ENCODE measurements at regions not wholly inside any gene's neighbourhood (a gene's known extent, or its start where the extent isn't known, plus 50 kb on each side); places are given as distances from the start of the nearest gene placed in this dataset.

DNA sequence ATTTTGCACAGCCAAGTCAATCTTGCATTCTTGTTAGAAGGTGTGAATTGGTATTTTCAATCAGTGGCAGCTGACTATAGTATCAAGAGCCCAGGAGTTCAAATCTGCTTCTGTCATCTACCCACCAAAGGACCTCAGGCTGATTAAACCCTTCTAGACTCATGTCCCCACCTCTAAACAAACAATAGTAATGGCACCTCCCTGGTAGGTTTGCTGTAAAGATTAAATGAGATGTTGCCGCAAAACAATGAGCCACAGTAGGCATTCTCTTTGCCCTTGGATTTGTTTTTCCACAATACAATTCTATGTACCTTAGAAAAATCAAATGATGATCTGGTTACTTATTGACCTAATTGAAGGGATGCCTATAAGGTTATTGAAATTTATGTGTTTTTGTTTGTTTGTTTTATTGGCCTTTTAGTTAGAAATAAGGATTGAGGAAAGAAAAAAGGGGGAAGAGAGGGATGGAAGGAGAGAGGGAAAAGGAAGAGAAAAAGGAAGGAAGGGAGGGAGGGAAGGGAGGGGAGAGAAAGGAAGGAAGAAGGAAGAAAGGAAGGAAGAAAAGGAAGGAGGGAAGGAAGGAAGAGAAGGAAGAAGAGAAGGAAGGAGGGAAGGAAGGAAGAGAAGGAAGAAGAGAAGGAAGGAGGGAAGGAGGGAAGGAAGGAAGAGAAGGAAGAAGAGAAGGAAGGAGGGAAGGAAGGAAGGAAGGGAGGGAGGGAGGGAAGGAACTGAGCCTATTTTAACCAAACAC, 110.7 kb downstream of the ETS2 start:
- no peak for TF ChIP-seq EZH2 (IDR thresholded peaks at IDR 0.05; ENCODE audit: borderline replicate concordance, low read depth, low read length, severe bottlenecking)
- no peak for TF ChIP-seq CTCF (IDR thresholded peaks at IDR 0.05; ENCODE audit: borderline replicate concordance, extremely low read depth, low read length, poor library complexity, severe bottlenecking)
